SW 1271 (cell line): ENCODE measurements at regions not wholly inside any gene's neighbourhood (a gene's known extent, or its start where the extent isn't known, plus 50 kb on each side); places are given as distances from the start of the nearest gene placed in this dataset.

ENCODE experiments used
- DNase-seq, 2 experiments: peaks; one replicate each; lab custom pipeline; 2025; lab: John Stamatoyannopoulos, UW

- no peak for DNase-seq
These were observed 257.1 kb downstream of the OPA1 start for GRCh38 chr3:193850084-193850619.

GRCh38 chr3:193851428-193851847, 258.4 kb downstream of the OPA1 start:
- DNase-seq = no peak

- DNase-seq = no peak
These were observed 259.1 kb downstream of the OPA1 start for GRCh38 chr3:193851941-193852674.

- no peak for DNase-seq
These were observed 259.9 kb downstream of the OPA1 start for GRCh38 chr3:193852901-193853300.

GRCh38 chr3:193853511-193854219, 260.7 kb downstream of the OPA1 start:
- DNase-seq = no peak

- DNase-seq = no peak
These were observed 265.0 kb downstream of the OPA1 start for GRCh38 chr3:193857996-193858395.

- no peak for DNase-seq
These were observed 266.2 kb downstream of the OPA1 start for GRCh38 chr3:193859195-193859594.

- DNase-seq = no peak
These were observed 268.0 kb downstream of the OPA1 start for GRCh38 chr3:193861012-193861411.

GRCh38 chr3:193862843-193863242, 269.8 kb downstream of the OPA1 start:
- no peak for DNase-seq

GRCh38 chr3:193863657-193864357, 270.8 kb downstream of the OPA1 start:
- no peak for DNase-seq

GRCh38 chr3:193865339-193865738, 270.6 kb upstream of the HES1 start:
- DNase-seq = no peak

GRCh38 chr3:193865896-193866480, 270.0 kb upstream of the HES1 start:
- DNase-seq = no peak

GRCh38 chr3:193868590-193868989, 267.4 kb upstream of the HES1 start:
- DNase-seq = no peak

- DNase-seq = peak; percentile 55 to 76
These were observed 266.4 kb upstream of the HES1 start for GRCh38 chr3:193869221-193870201.

- no peak for DNase-seq
These were observed 265.4 kb upstream of the HES1 start for GRCh38 chr3:193870376-193871219.

- no peak for DNase-seq
These were observed 264.8 kb upstream of the HES1 start for GRCh38 chr3:193871220-193871485.

- DNase-seq = peak; percentile 70 to 92
These were observed 263.6 kb upstream of the HES1 start for GRCh38 chr3:193872265-193872753.

- no peak for DNase-seq
These were observed 262.3 kb upstream of the HES1 start for GRCh38 chr3:193873426-193874201.

- DNase-seq = no peak
These were observed 261.4 kb upstream of the HES1 start for GRCh38 chr3:193874512-193874911.
